ENCODE measurements at regions not wholly inside any gene's neighbourhood (a gene's known extent, or its start where the extent isn't known, plus 50 kb on each side); places are given as distances from the start of the nearest gene placed in this dataset.

GRCh38 chr6:56850626-56851025 lies 104.3 kb upstream of the BEND6 start:
- Histone ChIP-seq H3F3A (ENCODE audit: insufficient read depth, low read length) (no peaks in the 10 kb centered on the region), H3K9me2 (ENCODE audit: low read depth, low read length) (no peaks in the 10 kb centered on the region), H4K20me1 (ENCODE audit: insufficient read depth, low read length) (no peaks in the 10 kb centered on the region), H3K27me3 (ENCODE audit: insufficient read depth, low read length) (peaks cover 5% of the 10 kb centered on the region; the same call in 1 of the 2 replicates), H3K27ac (ENCODE audit: low read depth, low read length, poor library complexity, severe bottlenecking) (no peak overlapping the region), H3K4me1 (ENCODE audit: insufficient read depth, low read length, severe bottlenecking) (no peaks in the 10 kb centered on the region), H3K9me3 (ENCODE audit: low read length) (no peaks in the 10 kb centered on the region), H3K4me3 (ENCODE audit: low read depth, low read length, poor library complexity, severe bottlenecking) (no peak overlapping the region), H3K4me2 (ENCODE audit: low read length) (no peak overlapping the region), H2AFZ (ENCODE audit: low read length) (no peak overlapping the region), H3K79me2 (ENCODE audit: insufficient read depth, low read length) (no peaks in the 10 kb centered on the region), H3K9ac (ENCODE audit: low read length) (no peak overlapping the region), H3K36me3 (ENCODE audit: insufficient read depth, low read length) (no peaks in the 10 kb centered on the region)
- TF ChIP-seq EZH2 (IDR thresholded peaks at IDR 0.05; ENCODE audit: borderline replicate concordance, low read length) (no peak), CTCF (IDR thresholded peaks at IDR 0.05; ENCODE audit: low read length) (no peak)

- Histone ChIP-seq H3K9me2 (ENCODE audit: low read depth, low read length) (no peaks in the 10 kb centered on the region), H3K79me2 (ENCODE audit: insufficient read depth, low read length) (no peaks in the 10 kb centered on the region), H3F3A (ENCODE audit: insufficient read depth, low read length) (no peaks in the 10 kb centered on the region), H3K27ac (ENCODE audit: low read depth, low read length, poor library complexity, severe bottlenecking) (no peak overlapping the region), H3K36me3 (ENCODE audit: insufficient read depth, low read length) (no peaks in the 10 kb centered on the region), H4K20me1 (ENCODE audit: insufficient read depth, low read length) (no peaks in the 10 kb centered on the region), H3K27me3 (ENCODE audit: insufficient read depth, low read length) (peaks cover 5% of the 10 kb centered on the region; the same call in 1 of the 2 replicates), H2AFZ (ENCODE audit: low read length) (no peak overlapping the region), H3K4me2 (ENCODE audit: low read length) (no peak overlapping the region), H3K4me3 (ENCODE audit: low read depth, low read length, poor library complexity, severe bottlenecking) (no peak overlapping the region), H3K9me3 (ENCODE audit: low read length) (no peaks in the 10 kb centered on the region), H3K4me1 (ENCODE audit: insufficient read depth, low read length, severe bottlenecking) (no peaks in the 10 kb centered on the region), H3K9ac (ENCODE audit: low read length) (no peak overlapping the region)
- TF ChIP-seq CTCF (IDR thresholded peaks at IDR 0.05; ENCODE audit: low read length) (no peak), EZH2 (IDR thresholded peaks at IDR 0.05; ENCODE audit: borderline replicate concordance, low read length) (no peak)
Observed at GRCh38 chr6:56849896-56850295, 105.0 kb upstream of the BEND6 start.

- Histone ChIP-seq H3K9me2 (ENCODE audit: low read depth, low read length) (no peaks in the 10 kb centered on the region), H3K27ac (ENCODE audit: low read depth, low read length, poor library complexity, severe bottlenecking) (no peak overlapping the region), H3K79me2 (ENCODE audit: insufficient read depth, low read length) (no peaks in the 10 kb centered on the region), H3K4me2 (ENCODE audit: low read length) (no peak overlapping the region), H3K4me3 (ENCODE audit: low read depth, low read length, poor library complexity, severe bottlenecking) (no peak overlapping the region), H2AFZ (ENCODE audit: low read length) (no peak overlapping the region), H3K9ac (ENCODE audit: low read length) (no peak overlapping the region), H3K27me3 (ENCODE audit: insufficient read depth, low read length) (peaks cover 5% of the 10 kb centered on the region), H4K20me1 (ENCODE audit: insufficient read depth, low read length) (no peaks in the 10 kb centered on the region), H3F3A (ENCODE audit: insufficient read depth, low read length) (no peaks in the 10 kb centered on the region), H3K9me3 (ENCODE audit: low read length) (no peaks in the 10 kb centered on the region), H3K36me3 (ENCODE audit: insufficient read depth, low read length) (no peaks in the 10 kb centered on the region), H3K4me1 (ENCODE audit: insufficient read depth, low read length, severe bottlenecking) (no peaks in the 10 kb centered on the region)
- TF ChIP-seq CTCF (IDR thresholded peaks at IDR 0.05; ENCODE audit: low read length) (no peak), EZH2 (IDR thresholded peaks at IDR 0.05; ENCODE audit: borderline replicate concordance, low read length) (no peak)
Observed at GRCh38 chr6:56848105-56848504, 106.8 kb upstream of the BEND6 start.

Measured in OCI-LY1 (cell line).